ENCODE measurements at regions not wholly inside any gene's neighbourhood (a gene's known extent, or its start where the extent isn't known, plus 50 kb on each side); places are given as distances from the start of the nearest gene placed in this dataset.
"Not testable (repeated sequence)": the region's sequence is repeated elsewhere in the genome, so short reads cannot be mapped to it uniquely, and the experiment has no call there.

GRCh38 chr3:31106204-31106603 lies 211.7 kb upstream of the GADL1 start:
- ChIA-PET CTCF (no interaction called here), POLR2A (no interaction called here)

GRCh38 chr3:31106912-31107311 lies 212.5 kb upstream of the GADL1 start:
- no peak for DNase-seq (ENCODE audit: extremely low spot score)
- TF ChIP-seq, protein P1, sequence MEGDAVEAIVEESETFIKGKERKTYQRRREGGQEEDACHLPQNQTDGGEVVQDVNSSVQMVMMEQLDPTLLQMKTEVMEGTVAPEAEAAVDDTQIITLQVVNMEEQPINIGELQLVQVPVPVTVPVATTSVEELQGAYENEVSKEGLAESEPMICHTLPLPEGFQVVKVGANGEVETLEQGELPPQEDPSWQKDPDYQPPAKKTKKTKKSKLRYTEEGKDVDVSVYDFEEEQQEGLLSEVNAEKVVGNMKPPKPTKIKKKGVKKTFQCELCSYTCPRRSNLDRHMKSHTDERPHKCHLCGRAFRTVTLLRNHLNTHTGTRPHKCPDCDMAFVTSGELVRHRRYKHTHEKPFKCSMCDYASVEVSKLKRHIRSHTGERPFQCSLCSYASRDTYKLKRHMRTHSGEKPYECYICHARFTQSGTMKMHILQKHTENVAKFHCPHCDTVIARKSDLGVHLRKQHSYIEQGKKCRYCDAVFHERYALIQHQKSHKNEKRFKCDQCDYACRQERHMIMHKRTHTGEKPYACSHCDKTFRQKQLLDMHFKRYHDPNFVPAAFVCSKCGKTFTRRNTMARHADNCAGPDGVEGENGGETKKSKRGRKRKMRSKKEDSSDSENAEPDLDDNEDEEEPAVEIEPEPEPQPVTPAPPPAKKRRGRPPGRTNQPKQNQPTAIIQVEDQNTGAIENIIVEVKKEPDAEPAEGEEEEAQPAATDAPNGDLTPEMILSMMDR (IDR thresholded peaks at IDR 0.05; ENCODE audit: control extremely low read depth, extremely low read depth, low read depth, missing control alignments), result no peak
- ChIA-PET CTCF (interaction anchor here (1.8 kb wide), 1 partner anchor 11 kb away, joined by 4 read pairs; no protein-coding TSS in a partner anchor), POLR2A (no interaction called here)

More at GRCh38 chr3:31106204-31106603, 211.7 kb upstream of the GADL1 start:
- DNase-seq (ENCODE audit: extremely low spot score), result no peak
- TF ChIP-seq, protein P1 (IDR thresholded peaks at IDR 0.05; ENCODE audit: control extremely low read depth, extremely low read depth, low read depth, missing control alignments), result no peak

GRCh38 chr3:31114929-31115283 lies 220.4 kb upstream of the GADL1 start:
- ChIA-PET POLR2A (no interaction called here), CTCF (interaction anchor here (0.6 to 1.3 kb wide), 2 partner anchors 20 to 530 kb away, joined by 3 to 4 read pairs; no protein-coding TSS in a partner anchor)
- TF ChIP-seq, protein P1 (IDR thresholded peaks at IDR 0.05; ENCODE audit: control extremely low read depth, extremely low read depth, low read depth, missing control alignments), result no peak
- DNase-seq (ENCODE audit: extremely low spot score), result no peak

DNA sequence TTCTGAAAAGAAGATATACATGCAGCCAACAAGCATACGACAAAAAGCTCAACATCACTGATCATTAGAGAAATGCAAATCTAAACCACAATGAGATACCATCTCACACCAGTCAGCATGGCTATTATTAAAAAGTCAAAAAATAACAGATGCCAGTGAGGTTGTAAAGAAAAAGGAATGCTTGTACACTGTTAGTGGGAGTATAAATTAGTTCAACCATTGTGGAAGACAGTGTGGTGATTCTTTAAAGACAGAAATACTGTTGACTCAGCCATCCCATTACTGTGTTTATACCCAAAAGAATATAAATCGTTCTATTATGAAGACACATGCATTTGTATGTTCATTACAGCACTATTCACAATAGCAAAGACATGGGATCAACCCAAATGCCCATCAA lies 221.1 kb upstream of the GADL1 start:
- DNase-seq (ENCODE audit: extremely low spot score); POLR2A ChIA-PET: not testable (repeated sequence)
- CTCF ChIA-PET, result interaction anchor here (1.3 kb wide), 1 partner anchor 20 kb away, joined by 4 read pairs; no protein-coding TSS in a partner anchor

GRCh38 chr3:31116651-31117050 lies 222.2 kb upstream of the GADL1 start:
- TF ChIP-seq, protein P1 (IDR thresholded peaks at IDR 0.05; ENCODE audit: control extremely low read depth, extremely low read depth, low read depth, missing control alignments), result no peak
- ChIA-PET POLR2A (no interaction called here), CTCF (no interaction called here)
- no peak for DNase-seq (ENCODE audit: extremely low spot score)

DNA sequence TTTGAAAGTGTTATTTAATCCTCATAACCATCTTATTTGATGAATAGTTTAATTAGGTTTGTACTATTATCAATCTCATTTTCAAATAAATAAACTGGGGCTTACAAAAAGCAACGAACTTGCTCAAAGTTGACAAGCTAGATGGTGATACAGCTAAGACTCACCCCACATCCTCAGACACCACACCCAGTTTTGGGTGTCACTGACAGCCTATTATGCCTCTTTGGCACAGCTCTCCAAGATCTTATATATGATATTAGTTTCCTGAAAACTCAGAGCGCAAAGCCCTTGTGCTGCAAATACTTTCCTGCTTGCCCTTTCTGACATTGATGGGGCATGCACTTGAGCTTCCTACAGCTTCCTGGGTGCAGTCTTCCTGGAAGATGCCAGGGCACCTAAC lies 223.4 kb upstream of the GADL1 start:
- DNase-seq (ENCODE audit: extremely low spot score), result no peak
- TF ChIP-seq, protein P1 (IDR thresholded peaks at IDR 0.05; ENCODE audit: control extremely low read depth, extremely low read depth, low read depth, missing control alignments), result no peak
- ChIA-PET POLR2A (no interaction called here), CTCF (interaction anchor here (1.2 to 3.2 kb wide), 3 partner anchors 10 to 20 kb away, joined by 3 to 7 read pairs (median 4); no protein-coding TSS in a partner anchor)

- CTCF ChIA-PET, result interaction anchor here (2.1 kb wide), 1 partner anchor 13 kb away, joined by 9 read pairs; no protein-coding TSS in a partner anchor
- DNase-seq (ENCODE audit: extremely low spot score), result no peak
- POLR2A ChIA-PET, result no interaction called here
- TF ChIP-seq, protein P1 (IDR thresholded peaks at IDR 0.05; ENCODE audit: control extremely low read depth, extremely low read depth, low read depth, missing control alignments), result no peak
Measured at GRCh38 chr3:31124373-31124772, 229.9 kb upstream of the GADL1 start.
